Suprapubic skin (tissue), 4 donors: ENCODE measurements at regions not wholly inside any gene's neighbourhood (a gene's known extent, or its start where the extent isn't known, plus 50 kb on each side); places are given as distances from the start of the nearest gene placed in this dataset.

Source experiments
- DNase-seq, 2 donors: peaks; one replicate each; pipeline ENCODE4 v3.0.0-alpha.2; 2019; ENCODE audit warnings: low spot score in 2 of 2
- H3K27ac ChIP-seq: fragments of 200-600 bp; sonication (generic); one replicate; pipeline ENCODE4 v1.5.1; 2019
- H3K27me3 ChIP-seq: fragments of 200-600 bp; sonication (generic); one replicate; pipeline ENCODE4 v1.5.1; 2019
- H3K36me3 ChIP-seq: fragments of 200-600 bp; sonication (generic); one replicate; pipeline ENCODE4 v1.5.1; 2019
- H3K4me1 ChIP-seq: fragments of 200-600 bp; sonication (generic); one replicate; pipeline ENCODE4 v1.5.1; 2019
- H3K4me3 ChIP-seq: fragments of 200-600 bp; sonication (generic); one replicate; pipeline ENCODE4 v1.5.1; 2019; ENCODE audit warnings: mild to moderate bottlenecking
- H3K9me3 ChIP-seq: fragments of 200-600 bp; sonication (generic); one replicate; pipeline ENCODE4 v1.5.1; 2019
- CTCF ChIP-seq, 2 donors: fragments of 200-600 bp in 1 of 2; fragments of 450-650 bp in 1 of 2; sonication (generic) in 1 of 2; IDR thresholded peaks; one replicate each; pipeline ENCODE4 v1.5.1; 2016 to 2019; ENCODE audit warnings: antibody characterized with exemption in 2 of 2, mild to moderate bottlenecking in 1 of 2, moderate library complexity in 1 of 2
- EP300 ChIP-seq: sonication (generic); formaldehyde crosslinking; IDR thresholded peaks from one replicate; pipeline ENCODE4 v1.6.1; 2017; ENCODE audit warnings: antibody characterized with exemption
- POLR2A ChIP-seq, 2 donors: fragments of 450-650 bp; IDR thresholded peaks; one replicate each; pipeline ENCODE4 v1.6.1; 2017; ENCODE audit warnings: antibody characterized with exemption in 2 of 2, mild to moderate bottlenecking in 2 of 2, moderate library complexity in 2 of 2
- POLR2AphosphoS5 ChIP-seq, 3 donors: sonication (generic); formaldehyde crosslinking; IDR thresholded peaks; one replicate each; pipeline ENCODE4 v1.6.1; 2017; ENCODE audit warnings: antibody characterized with exemption in 3 of 3
- WGBS: methylation state at CpG from one replicate; pipeline ENCODE4 v1.1.5; 2018; 5-methylcytosine and 5-hydroxymethylcytosine counted together

GRCh38 chr3:176807938-176808337 is 389.3 kb downstream of the TBL1XR1 start:
- H3K27ac ChIP-seq: no peak overlapping the region
- TF ChIP-seq POLR2A (IDR thresholded peaks at IDR 0.05): no peak
- no peak for TF ChIP-seq POLR2AphosphoS5 (IDR thresholded peaks at IDR 0.05)
- no peak for TF ChIP-seq EP300
- no peak for TF ChIP-seq CTCF (IDR thresholded peaks at IDR 0.05)
- H3K4me3 ChIP-seq: no peak overlapping the region
- no peak for DNase-seq
- no peaks in the 10 kb centered on the region for H3K9me3 ChIP-seq
- H3K4me1 ChIP-seq: no peaks in the 10 kb centered on the region
- H3K36me3 ChIP-seq: no peaks in the 10 kb centered on the region
- 70% methylated on average over 2 of the region's 2 CpGs for WGBS
- H3K27me3 ChIP-seq: no peaks in the 10 kb centered on the region

GRCh38 chr3:176799675-176800074 is 397.6 kb downstream of the TBL1XR1 start:
- peaks cover 7% of the 10 kb centered on the region for H3K4me1 ChIP-seq
- no peaks in the 10 kb centered on the region for H3K9me3 ChIP-seq
- no peaks in the 10 kb centered on the region for H3K36me3 ChIP-seq
- WGBS: 22% methylated on average over 2 of the region's 2 CpGs
- TF ChIP-seq POLR2A (IDR thresholded peaks at IDR 0.05) (no peak), POLR2AphosphoS5 (IDR thresholded peaks at IDR 0.05) (no peak)
- no peak overlapping the region for H3K27ac ChIP-seq
- H3K27me3 ChIP-seq: no peaks in the 10 kb centered on the region
- no peak for DNase-seq
- H3K4me3 ChIP-seq: no peak overlapping the region

GRCh38 chr3:176798680-176799079 is 398.6 kb downstream of the TBL1XR1 start:
- peaks cover 7% of the 10 kb centered on the region for H3K4me1 ChIP-seq
- no peaks in the 10 kb centered on the region for H3K27me3 ChIP-seq
- no peak overlapping the region for H3K4me3 ChIP-seq
- no peak for TF ChIP-seq EP300
- TF ChIP-seq POLR2AphosphoS5 (IDR thresholded peaks at IDR 0.05): no peak
- TF ChIP-seq CTCF (IDR thresholded peaks at IDR 0.05): no peak
- no peak for TF ChIP-seq POLR2A (IDR thresholded peaks at IDR 0.05)
- no peak for DNase-seq
- H3K36me3 ChIP-seq: no peaks in the 10 kb centered on the region
- no peaks in the 10 kb centered on the region for H3K9me3 ChIP-seq
- H3K27ac ChIP-seq: no peak overlapping the region
- WGBS: 97% methylated on average over 1 of the region's 1 CpG

GRCh38 chr3:176796371-176796770 is 400.9 kb downstream of the TBL1XR1 start:
- DNase-seq: no peak
- 74% methylated on average over 2 of the region's 2 CpGs for WGBS
- TF ChIP-seq CTCF (IDR thresholded peaks at IDR 0.05): no peak
- TF ChIP-seq POLR2AphosphoS5 (IDR thresholded peaks at IDR 0.05): no peak
- no peak for TF ChIP-seq POLR2A (IDR thresholded peaks at IDR 0.05)
- no peak for TF ChIP-seq EP300
- peaks cover 7% of the 10 kb centered on the region for H3K4me1 ChIP-seq
- no peaks in the 10 kb centered on the region for H3K27me3 ChIP-seq
- H3K9me3 ChIP-seq: no peaks in the 10 kb centered on the region
- H3K36me3 ChIP-seq: no peaks in the 10 kb centered on the region
- H3K4me3 ChIP-seq: no peak overlapping the region
- H3K27ac ChIP-seq: no peak overlapping the region

- TF ChIP-seq CTCF (IDR thresholded peaks at IDR 0.05) (no peak), POLR2AphosphoS5 (IDR thresholded peaks at IDR 0.05) (no peak)
- Histone ChIP-seq H3K36me3 (no peaks in the 10 kb centered on the region), H3K4me1 (peaks cover 7% of the 10 kb centered on the region), H3K27ac (no peak overlapping the region), H3K27me3 (no peaks in the 10 kb centered on the region), H3K9me3 (no peaks in the 10 kb centered on the region), H3K4me3 (no peak overlapping the region)
- no peak for DNase-seq
- WGBS: 41% methylated on average over 2 of the region's 2 CpGs
Measured at GRCh38 chr3:176795891-176796290, 401.4 kb downstream of the TBL1XR1 start.

GRCh38 chr3:176794406-176794805 is 402.9 kb downstream of the TBL1XR1 start:
- no peaks in the 10 kb centered on the region for H3K27me3 ChIP-seq
- no peaks in the 10 kb centered on the region for H3K9me3 ChIP-seq
- no peak overlapping the region for H3K27ac ChIP-seq
- no peak for DNase-seq
- no peaks in the 10 kb centered on the region for H3K36me3 ChIP-seq
- no peak overlapping the region for H3K4me3 ChIP-seq
- TF ChIP-seq POLR2AphosphoS5 (IDR thresholded peaks at IDR 0.05) (no peak), CTCF (IDR thresholded peaks at IDR 0.05) (no peak), POLR2A (IDR thresholded peaks at IDR 0.05) (no peak), EP300 (no peak)
- H3K4me1 ChIP-seq: peaks cover 4% of the 10 kb centered on the region
- WGBS: 65% methylated on average over 3 of the region's 3 CpGs
